ENCODE measurements at regions not wholly inside any gene's neighbourhood (a gene's known extent, or its start where the extent isn't known, plus 50 kb on each side); places are given as distances from the start of the nearest gene placed in this dataset.

GRCh38 chr22:47386812-47387510, 624.5 kb downstream of the TBC1D22A start:
- H3K9me3 ChIP-seq (ENCODE audit: low read depth, low read length), result no peaks in the 10 kb centered on the region
- no peak overlapping the region for H3K4me3 ChIP-seq (ENCODE audit: low read length)
- H3K27me3 ChIP-seq (ENCODE audit: insufficient read depth, low read length), result no peaks in the 10 kb centered on the region
- H3K4me1 ChIP-seq (ENCODE audit: insufficient read depth, low read length), result no peaks in the 10 kb centered on the region

DNA sequence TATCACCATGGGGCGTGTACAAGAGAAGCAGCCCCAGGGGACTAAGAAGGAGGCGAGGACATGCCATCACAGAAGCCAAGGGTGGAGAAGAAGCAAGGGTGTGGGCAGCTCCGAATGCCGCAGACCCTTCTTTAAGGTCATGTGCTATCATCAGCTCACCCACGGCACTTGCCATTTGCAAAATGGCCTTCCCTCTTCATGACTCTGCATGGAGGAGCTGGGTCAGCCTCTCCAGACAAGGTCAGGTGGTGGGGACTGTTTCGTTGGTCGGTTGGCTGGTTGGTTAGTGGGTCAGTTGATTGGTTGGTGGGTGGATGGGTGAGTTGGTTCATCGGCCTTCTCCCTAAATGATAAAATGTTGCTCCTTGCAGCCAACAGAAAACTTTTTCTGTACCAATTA, 622.5 kb downstream of the TBC1D22A start:
- no peak overlapping the region for H3K4me3 ChIP-seq (ENCODE audit: low read length)
- no peaks in the 10 kb centered on the region for H3K9me3 ChIP-seq (ENCODE audit: low read depth, low read length)
- no peaks in the 10 kb centered on the region for H3K27me3 ChIP-seq (ENCODE audit: insufficient read depth, low read length)
- H3K4me1 ChIP-seq (ENCODE audit: insufficient read depth, low read length), result no peaks in the 10 kb centered on the region

- Histone ChIP-seq H3K9me3 (ENCODE audit: low read depth, low read length) (no peaks in the 10 kb centered on the region), H3K4me1 (ENCODE audit: insufficient read depth, low read length) (no peaks in the 10 kb centered on the region)
Measured at GRCh38 chr22:47382164-47382890, 619.9 kb downstream of the TBC1D22A start.

GRCh38 chr22:47381240-47381639, 618.8 kb downstream of the TBC1D22A start:
- Histone ChIP-seq H3K4me3 (ENCODE audit: low read length) (no peak overlapping the region), H3K27me3 (ENCODE audit: insufficient read depth, low read length) (no peaks in the 10 kb centered on the region), H3K4me1 (ENCODE audit: insufficient read depth, low read length) (no peaks in the 10 kb centered on the region), H3K9me3 (ENCODE audit: low read depth, low read length) (no peaks in the 10 kb centered on the region)

More at GRCh38 chr22:47382164-47382890, 619.9 kb downstream of the TBC1D22A start:
- H3K4me3 ChIP-seq (ENCODE audit: low read length), result no peak overlapping the region
- no peaks in the 10 kb centered on the region for H3K27me3 ChIP-seq (ENCODE audit: insufficient read depth, low read length)

DNA sequence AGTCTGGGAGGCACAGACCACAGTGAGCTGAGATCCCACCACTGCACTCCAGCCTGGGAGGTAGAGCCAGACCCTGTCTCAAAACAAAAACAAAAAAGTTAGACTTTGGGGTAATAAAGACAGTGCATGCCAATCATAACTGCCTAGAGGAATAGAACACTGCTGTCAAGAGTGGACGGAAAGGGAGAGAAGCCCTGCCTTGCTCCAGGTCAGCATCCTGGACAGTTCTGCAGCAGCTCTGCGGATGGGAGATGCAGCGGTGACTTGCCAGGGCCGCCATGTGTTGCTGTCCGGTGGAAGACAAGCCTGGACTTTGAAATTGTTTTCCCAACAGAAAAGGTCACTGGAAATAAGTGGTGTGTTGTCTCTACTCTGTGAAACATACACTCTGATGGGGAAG, 618.2 kb downstream of the TBC1D22A start:
- no peaks in the 10 kb centered on the region for H3K9me3 ChIP-seq (ENCODE audit: low read depth, low read length)
- H3K27me3 ChIP-seq (ENCODE audit: insufficient read depth, low read length), result no peaks in the 10 kb centered on the region
- H3K4me1 ChIP-seq (ENCODE audit: insufficient read depth, low read length), result no peaks in the 10 kb centered on the region
- no peak overlapping the region for H3K4me3 ChIP-seq (ENCODE audit: low read length)

GRCh38 chr22:47379037-47379436, 616.6 kb downstream of the TBC1D22A start:
- Histone ChIP-seq H3K9me3 (ENCODE audit: low read depth, low read length) (no peaks in the 10 kb centered on the region), H3K4me3 (ENCODE audit: low read length) (no peak overlapping the region), H3K4me1 (ENCODE audit: insufficient read depth, low read length) (no peaks in the 10 kb centered on the region), H3K27me3 (ENCODE audit: insufficient read depth, low read length) (no peaks in the 10 kb centered on the region)

- Histone ChIP-seq H3K27me3 (ENCODE audit: insufficient read depth, low read length) (no peaks in the 10 kb centered on the region), H3K9me3 (ENCODE audit: low read depth, low read length) (no peaks in the 10 kb centered on the region), H3K4me1 (ENCODE audit: insufficient read depth, low read length) (no peaks in the 10 kb centered on the region), H3K4me3 (ENCODE audit: low read length) (no peak overlapping the region)
Measured at GRCh38 chr22:47377926-47378560, 615.6 kb downstream of the TBC1D22A start.

DNA sequence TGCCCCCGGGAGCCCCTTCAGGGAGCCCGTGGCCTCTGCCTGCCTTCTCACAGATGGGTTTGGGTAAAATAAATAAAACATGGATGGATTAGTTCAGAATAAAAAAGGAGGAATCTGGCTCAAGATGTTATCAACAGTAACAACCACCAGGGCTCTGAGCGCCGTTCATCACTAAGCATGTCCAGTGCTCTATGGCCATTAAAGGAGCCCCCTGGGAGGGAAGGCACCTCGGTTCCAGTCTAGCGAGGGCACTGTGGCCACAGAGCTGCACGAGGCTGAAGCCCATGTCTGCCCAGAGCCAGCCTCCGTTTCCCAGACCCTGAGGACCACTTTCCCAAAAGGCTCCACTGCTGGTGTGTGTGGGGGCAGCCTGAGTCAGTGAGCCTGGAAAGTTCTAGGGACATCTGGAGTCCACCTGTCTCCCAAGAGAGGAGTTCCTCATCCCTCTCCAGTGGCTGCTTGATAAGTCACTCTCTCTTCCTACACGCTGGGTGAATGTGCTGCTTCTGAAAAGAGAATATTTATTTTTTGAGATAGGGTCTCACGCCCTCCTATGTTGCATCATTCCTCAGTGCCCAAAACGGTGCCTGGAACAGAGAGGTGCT, 614.6 kb downstream of the TBC1D22A start:
- Histone ChIP-seq H3K4me3 (ENCODE audit: low read length) (no peak overlapping the region), H3K9me3 (ENCODE audit: low read depth, low read length) (no peaks in the 10 kb centered on the region), H3K4me1 (ENCODE audit: insufficient read depth, low read length) (no peaks in the 10 kb centered on the region), H3K27me3 (ENCODE audit: insufficient read depth, low read length) (no peaks in the 10 kb centered on the region)

- no peaks in the 10 kb centered on the region for H3K4me1 ChIP-seq (ENCODE audit: insufficient read depth, low read length)
- no peak overlapping the region for H3K4me3 ChIP-seq (ENCODE audit: low read length)
- H3K9me3 ChIP-seq (ENCODE audit: low read depth, low read length), result no peaks in the 10 kb centered on the region
- no peaks in the 10 kb centered on the region for H3K27me3 ChIP-seq (ENCODE audit: insufficient read depth, low read length)
Measured at GRCh38 chr22:47376322-47376700, 613.9 kb downstream of the TBC1D22A start.

- Histone ChIP-seq H3K27me3 (ENCODE audit: insufficient read depth, low read length) (no peaks in the 10 kb centered on the region), H3K4me3 (ENCODE audit: low read length) (no peak overlapping the region), H3K4me1 (ENCODE audit: insufficient read depth, low read length) (no peaks in the 10 kb centered on the region), H3K9me3 (ENCODE audit: low read depth, low read length) (no peaks in the 10 kb centered on the region)
Measured at GRCh38 chr22:47375621-47376321, 613.3 kb downstream of the TBC1D22A start.

DNA sequence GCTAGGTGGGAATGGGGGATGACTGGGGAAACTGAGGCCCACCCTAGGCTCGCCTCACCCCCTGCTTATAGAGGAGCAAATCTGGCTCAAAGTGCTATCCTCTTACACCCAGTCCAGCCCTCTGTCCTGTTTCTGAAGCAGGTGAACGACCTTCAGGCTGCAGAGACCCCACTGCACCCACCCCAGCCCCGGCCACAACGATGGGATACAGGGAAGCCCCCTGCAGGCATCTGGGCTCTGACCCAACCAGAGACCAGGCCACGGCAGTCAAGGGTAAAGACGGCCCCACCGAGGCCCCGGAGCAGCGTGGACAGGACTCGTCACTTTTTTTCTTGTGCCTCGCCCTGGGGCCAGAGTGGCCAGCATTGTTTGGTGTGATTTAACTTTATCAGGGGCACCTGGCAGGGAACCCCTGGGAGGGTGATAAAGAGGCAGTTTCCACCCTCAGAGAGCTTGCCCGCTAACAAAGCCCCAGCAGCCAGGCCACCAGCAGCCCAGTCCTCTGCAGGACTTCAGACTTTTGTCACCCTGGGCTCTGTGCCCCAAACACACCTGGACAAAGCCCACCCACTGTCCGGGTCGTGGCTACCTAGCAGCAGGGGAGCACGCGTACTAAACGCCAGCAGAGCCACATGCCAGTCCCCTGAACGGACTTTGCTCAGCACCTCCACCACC, 612.6 kb downstream of the TBC1D22A start:
- H3K4me3 ChIP-seq (ENCODE audit: low read length), result no peak overlapping the region
- H3K4me1 ChIP-seq (ENCODE audit: insufficient read depth, low read length), result no peaks in the 10 kb centered on the region
- no peaks in the 10 kb centered on the region for H3K27me3 ChIP-seq (ENCODE audit: insufficient read depth, low read length)
- no peaks in the 10 kb centered on the region for H3K9me3 ChIP-seq (ENCODE audit: low read depth, low read length)

GRCh38 chr22:47374273-47374771, 611.9 kb downstream of the TBC1D22A start:
- no peak overlapping the region for H3K4me3 ChIP-seq (ENCODE audit: low read length)
- H3K9me3 ChIP-seq (ENCODE audit: low read depth, low read length), result no peaks in the 10 kb centered on the region

DNA sequence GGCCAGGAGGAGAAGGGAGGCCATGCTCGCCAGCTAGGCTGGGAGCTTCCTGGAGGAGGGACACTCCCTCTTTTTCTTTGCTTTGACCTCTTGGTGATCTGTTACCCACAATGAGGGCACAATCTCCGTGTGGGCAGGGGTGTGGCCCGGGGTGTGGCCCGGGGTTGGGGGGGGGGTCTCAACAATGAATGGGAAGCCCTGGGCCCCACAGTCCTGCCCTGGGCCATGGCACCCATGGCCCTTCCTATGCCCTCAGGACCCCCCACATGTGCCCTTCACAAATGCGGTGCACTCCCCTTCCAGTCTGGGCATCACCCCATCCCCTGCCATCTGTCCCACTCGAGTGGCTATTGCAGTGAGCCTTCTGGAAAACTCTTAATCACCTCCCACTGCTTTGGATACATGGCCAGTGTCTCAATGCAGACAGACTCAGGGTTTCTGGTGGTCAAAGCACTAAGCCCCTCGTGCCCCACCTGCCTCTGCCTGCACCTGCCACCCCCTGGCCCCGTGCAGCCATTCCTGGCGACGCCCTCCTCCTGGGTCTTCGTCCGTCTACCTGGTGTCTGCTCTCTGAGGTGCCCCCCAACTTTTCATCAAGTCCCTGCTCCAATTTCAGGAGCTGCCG, 611.3 kb downstream of the TBC1D22A start:
- Histone ChIP-seq H3K27me3 (ENCODE audit: insufficient read depth, low read length) (no peaks in the 10 kb centered on the region), H3K4me3 (ENCODE audit: low read length) (no peak overlapping the region), H3K4me1 (ENCODE audit: insufficient read depth, low read length) (no peaks in the 10 kb centered on the region), H3K9me3 (ENCODE audit: low read depth, low read length) (no peaks in the 10 kb centered on the region)

More at GRCh38 chr22:47374273-47374771, 611.9 kb downstream of the TBC1D22A start:
- Histone ChIP-seq H3K4me1 (ENCODE audit: insufficient read depth, low read length) (no peaks in the 10 kb centered on the region), H3K27me3 (ENCODE audit: insufficient read depth, low read length) (no peaks in the 10 kb centered on the region)

All from mononuclear cell (primary cell).